ENCODE measurements at regions not wholly inside any gene's neighbourhood (a gene's known extent, or its start where the extent isn't known, plus 50 kb on each side); places are given as distances from the start of the nearest gene placed in this dataset.

DNA sequence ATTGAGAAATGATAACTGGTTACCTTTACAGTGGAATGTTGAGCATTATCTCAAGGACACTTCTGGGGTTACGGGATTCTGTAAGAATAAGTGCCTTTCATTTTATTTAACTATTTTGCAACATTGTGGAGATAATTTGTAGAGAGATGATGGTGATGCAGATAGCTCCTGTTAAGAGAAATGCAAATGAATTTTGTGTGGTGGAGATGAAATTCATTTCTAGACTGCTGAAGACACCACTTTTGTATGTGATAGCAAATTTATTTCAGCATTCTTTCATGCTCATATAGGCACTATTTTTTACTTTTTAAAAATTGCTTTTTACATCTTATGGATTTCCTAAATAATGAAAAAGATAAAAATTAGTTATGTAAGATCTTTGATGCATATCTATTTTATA is 463.3 kb upstream of the CBLB start:
- TF ChIP-seq YY1 (IDR thresholded peaks at IDR 0.05; ENCODE audit: insufficient read depth, insufficient read length), result no peak
- no peak for TF ChIP-seq ZNF274 (IDR thresholded peaks at IDR 0.05; ENCODE audit: low read depth, low read length)
- TF ChIP-seq SUZ12 (IDR thresholded peaks at IDR 0.05; ENCODE audit: extremely low read depth, insufficient read depth, insufficient read length), result no peak
